CD1c-positive myeloid dendritic cell (primary cell): ENCODE measurements at regions not wholly inside any gene's neighbourhood (a gene's known extent, or its start where the extent isn't known, plus 50 kb on each side); places are given as distances from the start of the nearest gene placed in this dataset.

Source experiments
- DNase-seq: peaks from one replicate; pipeline ENCODE4 v3.0.0-alpha.2; 2016; ENCODE audit errors: extremely low spot score

DNA sequence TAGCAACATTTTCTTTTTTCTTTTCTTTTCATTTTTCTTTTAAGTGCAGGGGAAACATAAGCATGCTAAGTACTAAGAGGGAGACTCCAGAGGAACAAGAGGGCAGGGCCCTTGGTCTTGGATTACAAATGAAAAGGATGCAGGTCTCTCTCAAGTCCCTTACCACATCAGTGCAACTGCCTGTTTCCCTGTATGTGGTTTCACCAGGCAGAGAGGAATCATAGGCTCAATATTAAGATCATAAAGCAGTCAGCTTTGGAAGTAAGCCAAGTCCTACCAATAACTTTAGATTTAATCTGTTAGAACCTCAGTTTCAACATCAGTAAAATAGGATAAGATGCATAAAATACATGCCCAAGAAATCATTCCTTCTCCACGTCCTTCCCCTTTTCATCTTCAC, 422.7 kb upstream of the PAPPA start:
- DNase-seq, result no peak

DNA sequence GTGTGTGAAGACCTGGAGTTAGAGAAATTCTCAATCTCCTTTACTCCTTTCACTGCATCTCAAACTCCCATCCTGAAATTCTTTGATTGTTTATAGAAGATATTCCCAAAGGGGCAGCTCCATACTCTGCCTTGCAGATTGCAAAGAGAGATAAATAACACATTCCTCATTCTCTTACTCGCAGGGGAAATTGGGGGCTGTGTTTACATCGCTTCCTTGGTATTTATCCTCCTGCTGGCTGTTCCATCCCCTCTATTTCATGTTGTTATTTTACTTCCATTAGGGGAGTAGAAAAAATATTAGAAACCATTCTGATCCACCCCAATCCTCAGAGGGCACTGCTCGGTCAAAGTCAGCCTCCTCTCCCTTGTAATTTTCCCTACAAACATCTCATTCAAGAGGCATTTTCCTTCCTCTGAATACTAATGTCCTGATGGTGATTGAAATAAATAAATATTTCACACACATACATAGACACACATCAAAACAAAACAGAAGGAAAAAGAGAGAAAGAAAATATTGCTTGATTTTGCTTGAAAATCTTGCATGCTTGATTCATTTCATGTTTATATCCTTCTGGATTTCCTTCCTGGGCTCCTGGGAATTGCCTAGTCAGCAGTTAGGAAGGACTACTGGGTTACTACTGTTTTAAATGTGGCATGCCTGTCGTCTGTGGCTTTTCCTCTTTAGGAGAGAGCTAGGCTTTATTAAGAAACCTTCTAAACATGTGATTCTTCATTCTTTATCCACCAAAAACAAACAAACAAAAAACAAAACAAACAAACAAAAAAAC, 420.1 kb upstream of the PAPPA start:
- no peak for DNase-seq

DNA sequence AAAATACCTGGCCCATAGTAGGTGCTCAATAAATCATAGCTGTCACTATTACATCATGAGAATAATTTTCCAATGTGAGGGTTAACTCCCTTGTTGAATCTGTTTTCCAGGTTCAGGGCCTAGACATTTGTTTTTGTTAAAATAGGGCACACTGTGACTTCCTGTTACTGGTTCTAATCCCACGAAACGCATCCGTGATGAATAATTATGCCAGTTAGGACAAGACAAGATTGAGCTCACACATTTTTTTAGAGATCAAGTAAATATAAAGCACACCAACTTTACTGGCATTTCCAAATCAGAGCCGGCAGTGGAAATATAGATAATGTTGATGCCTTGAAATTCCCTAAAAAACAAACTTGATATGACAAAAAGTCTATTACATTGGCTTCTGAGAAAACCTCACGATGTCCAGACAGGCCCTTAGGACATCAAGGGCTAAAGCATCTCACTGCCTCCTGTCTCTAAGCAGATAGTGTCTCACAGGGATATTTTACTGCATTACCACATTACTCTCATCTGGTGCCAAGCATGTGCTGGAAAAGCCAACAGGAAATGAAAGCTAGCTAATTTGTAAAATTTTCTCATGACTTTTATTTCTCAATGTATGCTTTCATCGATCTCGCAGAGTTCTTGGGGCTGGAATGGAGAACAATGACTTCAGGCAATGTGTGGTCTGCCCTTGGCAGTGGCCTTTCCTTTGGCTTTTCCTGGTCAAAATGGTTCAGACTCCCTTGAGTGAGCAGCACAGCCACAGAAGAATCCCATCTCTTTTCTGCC, 414.3 kb upstream of the PAPPA start:
- no peak for DNase-seq

DNA sequence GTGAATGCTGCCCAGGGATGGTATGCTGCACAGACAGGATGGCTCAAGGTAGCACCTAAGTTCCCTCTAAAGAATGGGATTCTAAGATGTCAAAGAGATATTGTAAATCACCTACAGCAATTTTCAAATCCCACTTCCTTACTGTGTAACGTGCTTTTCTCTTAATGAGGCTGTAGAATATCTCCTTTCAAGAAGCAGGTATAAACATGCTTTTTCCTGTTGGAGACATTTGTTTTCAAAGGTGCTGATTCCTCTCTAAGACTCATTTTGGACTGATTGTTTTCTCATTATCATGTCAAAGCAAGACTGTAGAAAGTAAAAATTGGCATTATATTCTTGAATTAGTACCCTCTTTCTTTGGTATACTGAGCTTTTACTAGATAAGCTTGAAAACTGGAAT, 412.6 kb upstream of the PAPPA start:
- DNase-seq, result no peak

DNA sequence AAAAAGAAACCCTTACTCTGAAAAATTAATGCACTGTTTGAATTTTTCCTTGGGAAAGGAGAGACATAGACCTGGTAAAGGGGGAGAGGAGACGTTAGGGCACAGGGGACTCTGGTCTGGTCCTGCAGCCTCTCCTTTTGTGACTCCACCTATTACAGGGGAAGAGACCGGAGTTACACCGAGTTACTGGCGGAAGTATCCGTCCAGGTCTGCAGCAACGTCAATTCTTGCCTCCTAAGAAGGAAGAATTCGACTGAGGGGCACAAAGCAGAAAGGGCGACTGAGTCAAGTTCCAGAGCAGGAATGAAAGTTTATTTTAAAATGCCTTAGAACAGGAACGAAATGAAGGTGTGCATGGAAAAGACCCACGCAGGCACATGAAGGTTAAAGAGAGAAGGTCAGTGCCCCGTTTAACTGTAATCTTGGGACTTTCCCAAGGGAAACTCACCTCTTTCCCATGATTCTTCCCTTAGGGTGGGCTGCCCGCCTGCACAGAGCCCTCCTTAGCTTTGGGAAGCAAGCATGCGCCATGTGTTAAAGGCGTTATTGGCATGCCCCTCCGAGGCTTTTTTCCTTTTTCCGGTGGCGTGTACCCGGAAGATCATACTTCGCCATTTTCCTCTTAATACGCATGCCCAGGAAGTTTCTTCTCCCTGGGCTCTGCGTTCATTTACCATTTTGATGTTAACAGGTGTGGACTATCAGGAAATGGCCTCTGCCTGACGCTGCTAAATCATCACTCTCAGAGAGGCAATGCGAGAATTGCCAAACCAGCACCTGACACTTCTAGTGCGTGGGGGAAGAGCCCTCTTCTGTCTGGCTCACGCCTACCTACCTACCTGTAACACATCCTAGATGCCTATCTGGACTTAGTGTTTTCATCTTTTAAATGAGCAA, 409.6 kb upstream of the PAPPA start:
- no peak for DNase-seq

DNA sequence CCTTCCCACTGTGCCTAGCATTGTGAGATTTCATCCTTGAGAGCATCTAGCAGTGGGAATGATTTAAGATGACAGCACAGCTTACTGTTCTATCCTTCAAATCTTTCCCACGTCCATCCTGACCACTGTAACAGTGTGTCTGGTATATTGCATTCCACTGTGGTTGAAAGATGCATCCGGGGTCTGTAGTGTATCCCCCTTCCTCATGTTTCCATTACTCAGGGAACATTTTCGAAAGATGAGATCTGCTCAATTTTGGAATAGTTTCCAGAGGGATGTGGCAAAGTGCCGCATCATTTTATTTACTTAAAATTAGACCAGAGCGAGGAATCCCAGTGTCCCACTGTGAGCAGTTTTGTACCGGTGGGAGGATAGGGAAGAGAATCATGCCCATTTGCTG, 407.1 kb upstream of the PAPPA start:
- no peak for DNase-seq

DNA sequence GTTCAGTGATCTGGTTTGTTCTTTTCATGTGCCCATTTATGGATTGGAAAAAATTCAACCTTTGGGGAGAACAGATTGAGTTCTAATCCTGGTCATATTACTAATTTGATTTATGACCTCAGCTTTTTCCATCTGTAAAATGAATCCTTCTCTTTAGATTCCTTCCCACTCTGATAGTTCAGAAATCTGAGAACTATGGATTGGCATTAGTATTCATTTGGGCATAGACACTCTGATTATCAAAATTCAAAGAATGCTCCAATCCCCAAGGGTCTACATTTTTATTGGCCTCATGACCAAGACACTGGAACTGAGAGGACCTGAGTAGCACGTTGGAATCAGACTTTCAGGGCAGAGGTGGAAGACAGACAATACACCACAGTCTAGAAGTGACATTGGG, 405.9 kb upstream of the PAPPA start:
- DNase-seq, result no peak

DNA sequence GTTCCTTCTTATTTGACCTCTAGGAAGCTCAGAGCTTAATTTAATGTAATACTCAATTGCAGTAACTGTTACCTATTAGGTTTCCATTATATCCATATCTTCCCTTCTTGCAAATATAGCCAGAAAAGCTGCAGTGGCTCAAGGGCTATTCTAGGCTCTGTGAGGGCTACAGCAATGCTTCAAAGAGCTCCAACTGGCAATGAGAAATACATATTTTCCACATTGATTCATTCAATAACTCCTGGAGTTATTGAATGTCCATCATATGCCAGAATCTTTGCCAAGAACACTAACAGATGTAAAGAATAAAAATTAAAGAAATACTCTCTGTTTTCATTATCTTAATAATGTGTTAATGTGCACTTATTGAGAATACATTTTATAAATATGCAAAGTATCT, 396.9 kb upstream of the PAPPA start:
- DNase-seq, result no peak

DNA sequence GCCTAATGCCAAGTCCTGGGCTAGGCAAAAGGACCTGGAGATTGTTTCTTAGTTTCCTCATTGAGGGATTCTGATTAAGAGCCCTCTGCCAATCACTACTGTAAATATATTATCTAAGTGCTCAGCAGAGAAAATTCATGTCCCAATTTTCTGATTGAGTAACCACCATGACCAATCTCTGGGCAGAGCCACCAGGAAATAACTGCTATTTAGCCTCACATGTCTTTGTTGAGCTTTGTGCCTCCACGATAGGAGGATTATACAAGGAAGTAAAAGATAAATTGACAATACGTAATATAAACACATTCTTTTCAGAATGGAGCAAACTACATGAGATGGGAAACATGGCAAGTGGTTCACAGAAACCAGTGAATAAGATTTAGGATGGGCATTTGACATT, 396.1 kb upstream of the PAPPA start:
- no peak for DNase-seq

DNA sequence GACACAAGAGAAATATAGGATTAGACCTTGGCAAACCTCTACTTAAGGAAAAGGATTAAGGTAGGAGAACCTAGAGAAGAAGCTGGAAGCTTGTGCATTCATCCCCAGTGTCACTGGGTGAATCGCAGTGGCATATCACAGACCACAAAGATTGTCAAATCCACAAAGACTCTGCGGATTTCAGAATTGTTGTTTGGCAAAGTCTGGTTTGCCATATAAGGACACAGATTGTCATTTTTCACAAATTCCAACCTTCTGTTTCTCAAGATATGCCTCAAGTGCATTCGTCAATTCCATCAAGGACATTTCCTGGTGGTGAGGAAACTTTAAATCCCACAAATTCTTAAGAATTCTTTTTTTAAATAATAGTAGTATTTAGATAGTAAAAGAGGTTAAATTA, 395.1 kb upstream of the PAPPA start:
- DNase-seq, result no peak

DNA sequence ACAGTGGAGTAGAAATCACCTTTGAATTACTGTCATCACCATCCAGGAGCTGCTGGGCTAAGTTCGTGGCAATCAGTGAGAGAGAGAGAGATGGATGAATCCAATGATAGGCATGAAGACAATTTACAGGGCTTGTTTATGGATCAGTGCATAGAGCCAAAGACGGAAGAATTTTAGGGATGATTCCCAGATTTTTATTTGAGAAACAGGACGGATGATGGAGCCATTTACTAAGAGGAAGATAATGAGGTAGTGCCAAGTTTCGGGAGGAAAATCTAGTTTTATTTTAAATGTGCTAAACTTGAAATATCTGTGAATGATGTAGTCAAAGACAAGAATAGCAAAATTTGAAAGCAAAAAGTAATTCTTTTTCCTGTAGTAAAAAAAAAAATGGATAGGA, 394.2 kb upstream of the PAPPA start:
- DNase-seq, result no peak

DNA sequence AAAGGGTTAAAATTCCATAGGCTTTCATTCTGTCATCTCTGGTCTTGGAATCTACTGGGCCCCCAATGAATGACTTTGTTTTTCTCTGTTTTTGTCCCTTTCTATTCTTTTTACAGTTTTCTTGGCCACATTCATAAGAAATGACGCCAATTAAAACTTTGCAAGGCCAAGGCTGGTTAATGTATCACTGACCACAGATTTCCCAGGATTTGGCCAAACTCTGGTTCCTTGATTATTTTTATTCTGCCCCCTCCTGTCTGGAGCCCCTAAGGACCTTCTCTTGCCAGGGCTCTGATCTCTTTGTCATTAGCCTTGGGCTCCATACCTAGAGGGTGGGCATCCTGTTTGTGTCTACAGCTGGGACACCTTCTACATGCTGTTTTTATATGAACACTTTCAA, 388.9 kb upstream of the PAPPA start:
- DNase-seq, result no peak

DNA sequence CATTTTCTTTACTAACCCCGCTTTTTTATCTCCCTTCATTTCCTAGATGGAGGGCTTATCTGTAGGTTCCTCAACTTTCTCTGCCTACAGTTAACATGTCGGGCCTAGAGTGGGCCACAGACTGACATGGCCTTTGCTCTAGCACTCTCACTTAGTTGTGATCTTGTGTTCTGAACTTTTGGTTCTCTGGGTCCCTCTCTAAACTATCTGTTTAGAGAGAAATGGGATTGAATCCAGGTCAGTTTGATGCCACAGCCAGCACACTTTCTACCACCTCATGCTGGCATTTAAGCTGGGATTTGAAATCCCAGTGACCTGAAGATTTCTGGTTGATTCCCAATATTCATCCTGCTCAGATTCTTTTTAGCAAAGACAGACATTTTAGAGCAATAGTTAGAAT, 388.5 kb upstream of the PAPPA start:
- no peak for DNase-seq

DNA sequence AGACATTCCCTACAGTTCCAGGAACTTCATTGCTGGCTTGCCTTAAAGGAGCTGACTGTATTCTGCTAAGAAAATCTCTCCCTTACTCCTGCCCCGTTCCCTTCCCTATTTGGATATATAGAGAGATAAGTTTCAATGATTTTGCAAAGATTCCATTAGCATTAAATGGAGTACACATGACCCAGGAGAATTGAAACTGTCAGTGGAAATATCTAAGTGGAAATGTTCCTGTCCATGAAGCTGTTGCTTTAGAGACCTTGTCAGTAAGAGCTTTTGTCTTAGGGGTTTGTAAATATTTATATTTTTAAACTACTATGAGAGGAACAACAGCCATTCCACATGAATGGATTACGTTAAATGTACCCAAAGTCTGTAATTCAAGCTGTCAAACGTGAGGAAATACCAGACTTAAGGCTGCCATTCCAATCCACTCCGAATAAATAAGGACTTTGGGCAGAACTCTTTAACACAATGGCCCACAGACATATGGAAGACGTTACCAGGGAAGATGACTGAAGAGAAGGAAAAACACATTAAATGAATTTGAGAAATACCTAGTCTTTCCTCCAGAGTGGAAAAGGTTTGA, 387.1 kb upstream of the PAPPA start:
- no peak for DNase-seq

DNA sequence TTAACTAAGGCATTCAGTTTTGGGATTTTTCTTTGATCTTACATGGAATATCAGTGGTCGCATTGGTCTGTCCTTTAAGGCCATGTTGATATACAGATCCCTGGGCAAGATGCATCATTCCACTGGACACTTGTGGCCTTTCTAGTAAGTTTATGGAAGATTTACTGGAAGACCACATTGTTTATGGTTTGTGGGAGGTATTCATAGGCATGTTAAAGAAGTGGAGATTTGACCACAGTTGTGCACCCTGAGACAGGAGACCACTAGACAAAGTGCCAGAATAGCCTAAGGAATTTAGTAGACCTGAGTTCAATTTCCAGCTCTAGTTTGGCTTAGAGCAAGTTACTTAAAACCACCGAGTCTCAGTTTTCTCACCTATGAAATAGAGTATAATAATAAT, 383.1 kb upstream of the PAPPA start:
- no peak for DNase-seq

DNA sequence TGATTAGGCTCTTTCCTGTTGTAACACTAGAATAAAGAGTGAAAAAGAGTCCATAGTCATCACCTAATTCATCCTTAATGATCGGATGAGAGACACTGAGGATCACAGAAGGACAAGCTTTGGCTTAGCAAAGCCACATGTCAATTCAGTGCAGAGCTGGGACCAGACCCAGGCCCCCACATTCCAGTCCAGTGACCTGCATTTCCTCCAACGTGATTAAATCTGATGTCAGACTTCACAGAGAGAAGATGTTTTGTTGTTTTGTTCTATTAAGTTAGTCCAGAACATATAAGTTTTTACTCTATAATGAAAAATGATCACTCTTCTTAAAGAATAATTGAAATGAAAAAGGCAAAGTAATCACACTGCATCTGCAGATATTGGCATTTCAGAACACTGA, 377.9 kb upstream of the PAPPA start:
- no peak for DNase-seq

DNA sequence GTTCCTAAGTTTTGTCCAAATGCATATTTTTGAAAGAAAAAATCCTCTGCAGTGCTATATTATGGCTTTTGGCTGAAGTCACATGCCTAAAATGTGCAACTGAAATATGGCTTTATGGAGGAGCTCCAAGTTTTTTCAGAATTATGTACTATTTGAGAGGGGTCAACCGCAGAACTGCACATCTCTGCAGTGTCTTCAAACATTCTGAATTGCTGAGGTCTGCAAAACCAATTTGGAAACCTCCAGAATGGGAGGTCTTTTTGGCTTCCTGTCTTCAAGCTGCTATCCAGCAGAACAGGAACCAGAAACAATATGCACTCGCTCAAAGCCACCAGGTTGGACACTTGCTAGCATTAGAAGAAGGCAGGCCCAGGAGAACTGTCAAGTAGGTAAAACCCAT, 376.0 kb upstream of the PAPPA start:
- no peak for DNase-seq

DNA sequence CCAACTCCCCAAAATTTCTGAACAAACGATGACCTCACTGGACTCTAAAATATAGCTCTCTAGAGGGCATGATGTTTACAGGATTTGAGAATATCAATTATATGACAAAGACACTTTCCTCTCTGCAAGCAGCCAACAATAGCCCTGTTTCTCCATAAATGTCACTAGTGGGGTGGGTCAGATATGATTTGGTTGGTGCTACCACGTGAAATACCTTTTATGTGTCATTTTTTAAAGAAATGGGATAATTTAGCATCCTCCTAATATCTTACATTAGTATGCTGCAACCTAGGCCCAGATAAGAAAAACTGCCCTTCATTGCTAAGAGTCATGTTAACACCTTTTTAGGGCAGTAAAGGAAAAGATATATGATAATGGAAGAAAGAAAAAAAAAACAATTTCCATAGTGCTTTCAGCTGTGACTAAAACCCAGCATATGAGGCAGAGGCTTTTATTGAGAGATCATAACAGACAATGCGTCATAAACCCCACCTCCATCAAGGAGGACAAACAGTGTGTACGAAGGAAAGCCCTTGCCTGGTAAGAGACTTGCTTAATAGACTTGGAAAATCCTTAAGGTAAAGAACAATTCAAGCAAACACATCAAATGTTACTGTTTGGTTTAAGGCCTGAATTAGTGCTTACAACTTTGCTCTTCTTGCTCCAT, 372.4 kb upstream of the PAPPA start:
- no peak for DNase-seq

DNA sequence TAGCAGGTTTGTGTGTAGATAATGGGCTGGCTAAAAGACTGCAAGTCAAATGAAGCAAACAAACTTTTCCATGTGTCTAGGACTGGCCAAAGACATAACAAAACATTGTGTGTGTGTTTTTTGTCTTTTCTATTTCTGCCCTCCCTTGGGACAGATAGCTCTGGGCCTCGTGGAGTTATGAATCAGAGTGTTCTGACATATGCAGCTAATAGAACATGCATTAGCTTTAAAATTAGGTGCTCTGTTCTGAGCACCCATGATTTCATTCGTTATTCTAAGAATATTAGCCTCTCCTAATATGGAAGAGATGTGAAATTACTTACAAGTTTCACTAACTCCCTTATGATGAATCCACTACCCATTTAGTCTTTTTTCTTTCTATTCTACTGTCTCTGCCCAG, 367.3 kb upstream of the PAPPA start:
- DNase-seq, result no peak

DNA sequence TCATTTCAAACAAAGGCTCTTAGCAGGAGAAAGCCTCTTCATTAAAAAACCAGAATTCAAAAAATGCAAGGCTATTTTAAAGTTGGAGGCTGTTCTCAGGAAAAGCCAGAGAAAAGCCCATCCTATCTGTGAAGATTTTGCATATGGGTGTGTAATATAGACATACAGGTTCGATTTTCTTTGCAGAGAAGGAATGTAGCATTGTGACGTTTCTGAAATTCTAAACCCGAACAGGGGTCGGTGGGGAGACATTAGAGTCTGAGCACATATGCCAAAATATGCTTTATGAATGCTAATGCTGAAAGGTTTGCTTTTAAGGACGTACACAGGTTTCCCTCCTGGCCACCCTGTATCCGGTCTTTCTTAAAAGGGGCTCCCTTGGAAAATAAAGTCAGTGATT, 363.1 kb upstream of the PAPPA start:
- DNase-seq, result no peak

DNA sequence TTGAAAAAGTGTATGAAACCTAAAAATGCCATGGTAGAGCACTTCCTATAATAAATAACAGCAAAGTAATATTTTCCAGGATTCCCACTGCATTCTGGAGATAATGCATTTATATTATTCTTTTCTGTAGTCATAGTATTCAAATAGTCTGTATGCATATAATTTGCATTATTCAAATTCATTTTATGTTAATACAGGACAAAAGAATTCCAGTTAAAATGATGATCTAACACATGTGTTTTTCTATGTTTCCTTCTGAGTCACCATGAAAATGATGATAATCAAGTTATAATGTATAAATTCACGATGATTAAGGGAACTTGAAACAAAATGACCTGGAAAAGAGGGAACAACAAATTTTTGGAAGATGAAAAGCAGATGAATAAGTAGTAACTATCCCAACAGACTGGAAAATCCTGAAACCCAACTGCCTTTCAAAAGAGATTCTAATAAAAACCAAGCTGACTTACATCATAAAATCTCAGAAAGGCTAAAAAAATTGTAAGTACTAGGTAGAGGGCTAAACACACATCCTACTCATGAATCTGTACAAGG, 358.6 kb upstream of the PAPPA start:
- no peak for DNase-seq
